IPS-15b (cell line): ENCODE measurements at regions not wholly inside any gene's neighbourhood (a gene's known extent, or its start where the extent isn't known, plus 50 kb on each side); places are given as distances from the start of the nearest gene placed in this dataset.

Source experiments
- H3K27me3 ChIP-seq: one replicate; pipeline ENCODE4 v1.6.1; 2013; ENCODE audit warnings: low read length; ENCODE audit not compliant: control insufficient read depth, insufficient read depth
- H3K36me3 ChIP-seq: one replicate; pipeline ENCODE4 v1.6.1; 2013; ENCODE audit warnings: low read length; ENCODE audit not compliant: control insufficient read depth, insufficient read depth
- H3K4me1 ChIP-seq: one replicate; pipeline ENCODE4 v1.6.1; 2013; ENCODE audit warnings: mild to moderate bottlenecking, low read length; ENCODE audit not compliant: control insufficient read depth, insufficient read depth
- H3K4me3 ChIP-seq: one replicate; pipeline ENCODE4 v1.5.1; 2013; ENCODE audit warnings: low read depth, low read length
- H3K9ac ChIP-seq: one replicate; pipeline ENCODE4 v1.6.1; 2013; ENCODE audit warnings: low read depth, mild to moderate bottlenecking, low read length
- H3K9me3 ChIP-seq: one replicate; pipeline ENCODE4 v1.6.1; 2013; ENCODE audit warnings: mild to moderate bottlenecking, low read length; ENCODE audit not compliant: control insufficient read depth, insufficient read depth

DNA sequence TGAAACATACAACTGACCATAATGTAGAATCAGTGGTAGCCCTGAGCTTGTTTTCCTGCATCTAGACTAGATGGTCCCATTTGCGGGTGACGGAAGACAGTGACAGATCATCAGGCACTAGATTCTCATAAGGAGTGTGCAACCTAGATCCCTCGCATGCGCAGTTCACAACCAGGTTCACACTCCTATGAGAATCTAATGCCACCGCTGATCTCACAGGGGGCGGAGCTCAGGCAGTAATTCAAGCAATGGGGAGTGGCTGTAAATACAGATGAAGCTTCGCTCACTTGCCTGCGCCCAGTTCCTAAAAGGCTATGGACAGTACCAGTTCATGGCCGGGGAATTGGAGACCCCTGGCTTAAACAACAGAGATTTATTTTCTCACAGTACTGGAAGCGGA, 656.3 kb downstream of the HS3ST4 start:
- Histone ChIP-seq H3K4me1 (no peaks in the 10 kb centered on the region), H3K36me3 (no peaks in the 10 kb centered on the region), H3K9me3 (no peaks in the 10 kb centered on the region), H3K4me3 (no peak overlapping the region), H3K9ac (no peak overlapping the region), H3K27me3 (no peaks in the 10 kb centered on the region)

DNA sequence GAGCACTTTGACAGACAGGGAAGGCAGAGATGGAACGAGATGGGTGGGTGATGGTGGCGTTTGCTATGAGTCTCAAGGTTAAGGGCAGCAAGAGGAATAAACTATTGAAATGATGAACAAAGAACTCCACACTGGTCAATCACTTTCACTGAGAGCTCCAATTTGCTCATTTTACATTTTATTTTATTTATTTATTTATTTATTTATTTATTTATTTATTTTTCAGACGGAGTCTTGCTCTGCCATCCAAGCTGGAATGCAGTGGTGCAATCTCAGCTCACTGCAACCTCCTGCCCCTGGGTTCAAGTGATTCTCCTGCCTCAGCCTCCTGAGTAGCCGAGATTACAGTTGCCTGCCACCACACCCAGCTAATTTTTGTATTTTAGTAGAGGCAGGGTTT, 669.1 kb downstream of the HS3ST4 start:
- no peak overlapping the region for H3K9ac ChIP-seq
- H3K4me3 ChIP-seq, result no peak overlapping the region
- no peaks in the 10 kb centered on the region for H3K9me3 ChIP-seq
- no peaks in the 10 kb centered on the region for H3K27me3 ChIP-seq
- no peaks in the 10 kb centered on the region for H3K36me3 ChIP-seq
- no peaks in the 10 kb centered on the region for H3K4me1 ChIP-seq

DNA sequence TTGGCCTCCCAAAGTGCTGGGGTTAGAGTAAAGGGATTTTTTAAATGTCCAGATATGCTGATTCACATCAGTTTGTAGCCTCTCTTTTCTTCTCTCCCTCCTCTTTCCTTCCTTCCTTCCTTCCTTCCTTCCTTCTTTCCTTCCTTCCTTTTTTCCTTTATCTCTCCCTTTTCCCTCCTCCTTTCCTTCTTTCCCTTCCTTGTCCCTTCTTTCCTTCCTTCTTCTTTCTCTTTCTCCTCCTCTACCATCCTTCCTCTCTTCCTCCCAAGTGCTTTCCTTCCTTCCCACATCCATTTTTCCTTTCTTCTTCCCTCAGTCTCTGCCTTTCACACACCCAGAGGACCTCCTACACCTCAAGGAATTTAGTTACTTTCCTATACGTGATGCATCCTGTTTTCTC, 671.8 kb downstream of the HS3ST4 start:
- Histone ChIP-seq H3K4me3 (no peak overlapping the region), H3K27me3 (no peaks in the 10 kb centered on the region), H3K4me1 (no peaks in the 10 kb centered on the region), H3K9ac (no peak overlapping the region), H3K36me3 (no peaks in the 10 kb centered on the region), H3K9me3 (no peaks in the 10 kb centered on the region)

DNA sequence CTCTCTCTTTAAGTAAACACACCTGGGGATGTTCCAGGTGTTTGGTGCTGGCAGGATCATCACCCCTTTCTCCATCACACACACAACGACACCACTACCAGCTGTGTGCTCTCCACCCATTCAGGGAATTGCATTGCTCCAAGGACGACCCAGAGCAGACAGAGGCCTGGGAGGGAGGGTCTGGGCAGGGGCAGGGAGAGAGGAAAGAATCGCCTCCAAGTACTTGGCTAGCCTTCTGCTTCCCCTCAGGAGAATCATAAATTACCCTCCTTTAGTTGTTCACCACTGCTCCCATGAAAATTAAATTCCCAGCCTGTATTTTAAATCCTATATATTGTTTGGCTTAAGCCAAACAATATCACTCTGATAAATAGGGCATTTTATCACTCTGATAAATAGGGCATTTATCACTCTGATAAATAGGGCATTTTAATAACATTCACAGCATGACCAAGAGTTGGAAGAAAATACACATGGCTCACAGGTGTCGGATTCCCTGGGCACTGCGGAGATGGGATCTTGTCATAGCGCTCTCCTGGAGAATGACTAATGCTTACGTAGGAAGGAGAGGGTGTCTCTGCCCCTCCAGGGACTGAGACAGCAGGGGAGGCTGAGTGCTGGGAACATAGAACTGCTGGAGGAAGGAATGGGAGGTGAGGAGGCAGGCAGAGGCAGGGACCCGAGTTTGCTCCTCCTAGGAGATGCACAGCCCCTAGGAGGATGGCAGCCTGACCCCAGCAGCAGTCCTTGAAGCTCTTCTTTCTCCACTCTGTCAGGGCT, 673.6 kb downstream of the HS3ST4 start:
- Histone ChIP-seq H3K4me1 (no peaks in the 10 kb centered on the region), H3K27me3 (no peaks in the 10 kb centered on the region), H3K9me3 (no peaks in the 10 kb centered on the region), H3K36me3 (no peaks in the 10 kb centered on the region), H3K9ac (no peak overlapping the region), H3K4me3 (no peak overlapping the region)

DNA sequence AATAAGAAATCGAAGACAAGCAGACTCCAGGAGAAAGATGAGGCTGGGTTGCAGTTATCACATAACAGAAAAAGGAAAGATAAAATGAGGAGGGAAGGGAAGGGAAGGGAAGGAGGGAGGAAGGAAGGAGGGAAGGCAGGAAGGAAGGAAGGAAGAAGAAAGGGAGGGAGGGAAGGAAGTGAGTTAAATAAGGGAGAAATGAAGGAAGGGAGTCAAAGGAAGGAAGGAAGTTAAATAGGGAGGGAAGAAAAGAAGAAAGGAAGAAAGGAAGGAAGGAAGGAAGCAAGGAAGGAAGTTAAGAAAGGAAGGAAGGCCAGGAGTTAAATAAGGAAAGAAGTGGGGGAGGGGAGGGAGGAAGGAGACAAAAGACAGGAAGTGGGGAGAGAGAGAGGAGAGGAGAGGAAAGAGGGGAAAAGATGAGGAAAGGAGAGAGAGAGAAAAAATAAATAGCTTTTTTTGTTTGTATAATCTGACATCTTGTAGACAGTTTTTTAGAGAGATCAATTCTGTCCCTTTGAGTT, 679.6 kb downstream of the HS3ST4 start:
- H3K9me3 ChIP-seq, result no peaks in the 10 kb centered on the region
- no peaks in the 10 kb centered on the region for H3K27me3 ChIP-seq
- no peaks in the 10 kb centered on the region for H3K4me1 ChIP-seq
- no peak overlapping the region for H3K9ac ChIP-seq
- H3K36me3 ChIP-seq, result no peaks in the 10 kb centered on the region
- H3K4me3 ChIP-seq, result no peak overlapping the region

DNA sequence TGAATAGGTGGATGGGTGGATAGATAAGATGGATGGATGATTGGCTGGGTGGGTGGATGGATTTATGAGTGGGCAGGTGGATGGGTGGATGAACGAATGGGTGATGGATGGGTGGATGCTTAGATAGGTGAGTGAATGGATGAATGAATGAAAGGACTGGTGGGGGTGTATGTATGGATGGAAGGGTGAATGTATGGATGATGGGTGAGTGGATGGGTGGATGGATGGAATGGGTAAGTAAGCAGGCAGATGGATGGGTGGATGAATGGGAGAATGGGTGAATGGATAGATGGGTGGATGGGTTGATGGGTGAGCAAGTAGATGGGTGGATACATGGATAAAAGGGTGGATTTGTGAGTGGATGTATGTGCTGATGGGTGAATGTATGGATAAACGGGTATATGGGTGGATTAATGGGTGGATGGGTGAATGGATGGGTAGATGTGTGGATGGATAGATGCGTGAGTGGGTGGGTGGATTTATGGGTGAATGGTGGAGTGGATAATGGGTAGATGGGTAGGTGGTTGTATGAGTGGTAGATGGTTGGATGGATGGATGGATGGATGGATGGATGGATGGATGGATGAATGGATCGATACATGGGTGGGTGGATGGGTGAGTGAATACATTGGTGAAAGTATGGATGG, 682.6 kb downstream of the HS3ST4 start:
- H3K36me3 ChIP-seq, result no peaks in the 10 kb centered on the region
- no peaks in the 10 kb centered on the region for H3K27me3 ChIP-seq
- H3K4me3 ChIP-seq, result no peak overlapping the region
- H3K4me1 ChIP-seq, result no peaks in the 10 kb centered on the region
- no peak overlapping the region for H3K9ac ChIP-seq
- H3K9me3 ChIP-seq, result no peaks in the 10 kb centered on the region

DNA sequence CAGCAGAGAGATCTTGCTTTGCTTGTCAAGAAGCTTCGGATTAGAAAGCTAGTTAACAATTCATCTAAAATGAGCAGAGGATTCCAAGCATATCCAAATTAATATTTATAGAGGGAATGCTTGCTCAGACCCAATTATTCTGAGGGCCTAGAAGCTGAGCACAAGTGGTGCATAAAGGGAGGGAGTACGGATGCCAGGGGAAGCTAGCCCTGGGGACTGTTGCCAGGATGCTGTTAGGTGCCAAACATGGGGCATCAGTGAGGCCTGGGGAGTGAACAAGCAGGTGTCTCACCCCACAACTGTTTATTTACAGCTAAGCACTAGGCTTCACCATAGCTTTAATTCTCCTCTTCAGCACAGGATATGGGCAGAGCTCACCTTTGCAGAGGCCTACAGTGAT, 684.1 kb upstream of the C16orf82 start:
- Histone ChIP-seq H3K9ac (no peak overlapping the region), H3K36me3 (no peaks in the 10 kb centered on the region), H3K9me3 (no peaks in the 10 kb centered on the region), H3K27me3 (no peaks in the 10 kb centered on the region), H3K4me1 (no peaks in the 10 kb centered on the region), H3K4me3 (no peak overlapping the region)

DNA sequence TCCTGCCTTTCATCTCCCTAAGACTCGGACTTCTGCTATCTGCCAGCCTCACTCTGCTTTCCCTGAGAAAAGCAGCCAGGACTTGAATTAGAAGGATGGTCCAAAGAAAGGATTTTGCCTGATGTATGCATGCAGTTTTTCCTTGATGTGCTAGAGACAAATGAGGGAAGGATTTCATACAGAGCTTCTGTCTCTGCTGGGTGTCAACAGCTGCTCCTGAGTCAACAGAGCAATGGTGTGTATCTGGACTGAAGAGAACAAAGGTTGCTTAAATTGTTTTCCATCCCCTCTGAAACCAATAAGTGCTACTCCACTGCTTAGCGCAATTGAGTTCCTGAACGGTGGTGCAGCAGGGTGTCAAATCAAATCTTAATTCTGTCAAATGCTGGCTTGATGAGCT, 680.6 kb upstream of the C16orf82 start:
- Histone ChIP-seq H3K27me3 (no peaks in the 10 kb centered on the region), H3K4me1 (no peaks in the 10 kb centered on the region), H3K36me3 (no peaks in the 10 kb centered on the region), H3K4me3 (no peak overlapping the region), H3K9ac (no peak overlapping the region), H3K9me3 (no peaks in the 10 kb centered on the region)

DNA sequence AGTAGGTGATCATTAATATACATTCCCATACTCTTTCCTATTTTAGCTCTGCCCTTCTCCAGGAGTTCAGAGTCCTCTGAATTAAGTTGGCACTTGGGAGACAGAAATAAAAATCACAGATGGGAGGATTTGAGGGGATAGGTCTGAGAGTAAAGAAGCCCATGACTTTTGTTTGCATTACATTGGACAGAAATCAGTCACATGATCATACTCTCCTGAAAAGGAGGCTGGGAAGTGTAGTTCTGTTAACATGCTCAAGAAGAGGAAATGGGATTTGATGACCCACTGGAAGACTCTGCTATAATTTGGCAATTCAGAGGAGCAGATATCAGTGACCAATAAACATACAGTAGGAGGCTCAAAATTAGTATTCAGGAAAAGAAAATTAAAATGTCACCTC, 674.9 kb upstream of the C16orf82 start:
- no peaks in the 10 kb centered on the region for H3K36me3 ChIP-seq
- H3K9ac ChIP-seq, result no peak overlapping the region
- H3K4me1 ChIP-seq, result no peaks in the 10 kb centered on the region
- no peaks in the 10 kb centered on the region for H3K9me3 ChIP-seq
- no peak overlapping the region for H3K4me3 ChIP-seq
- H3K27me3 ChIP-seq, result no peaks in the 10 kb centered on the region

DNA sequence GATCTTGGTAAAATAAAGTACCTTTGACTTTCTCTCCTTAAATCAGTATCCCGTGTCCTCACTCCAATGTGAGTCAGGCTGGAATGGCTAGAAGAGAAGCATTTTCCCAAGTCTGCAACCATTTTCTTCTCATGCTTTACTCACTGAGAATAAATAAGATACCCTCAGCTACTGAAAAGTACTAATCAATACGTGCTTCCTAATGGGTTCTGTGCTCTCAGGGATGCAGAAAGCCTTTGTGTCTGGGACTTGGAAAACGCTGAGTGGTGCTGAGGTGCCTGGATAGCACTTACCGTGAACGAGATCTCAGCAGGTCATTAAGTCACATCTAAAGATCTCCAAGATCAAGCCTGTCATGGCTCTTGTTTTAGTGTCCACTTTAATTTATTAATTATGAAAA, 672.3 kb upstream of the C16orf82 start:
- no peak overlapping the region for H3K9ac ChIP-seq
- no peaks in the 10 kb centered on the region for H3K27me3 ChIP-seq
- no peaks in the 10 kb centered on the region for H3K4me1 ChIP-seq
- H3K9me3 ChIP-seq, result no peaks in the 10 kb centered on the region
- no peaks in the 10 kb centered on the region for H3K36me3 ChIP-seq
- no peak overlapping the region for H3K4me3 ChIP-seq

DNA sequence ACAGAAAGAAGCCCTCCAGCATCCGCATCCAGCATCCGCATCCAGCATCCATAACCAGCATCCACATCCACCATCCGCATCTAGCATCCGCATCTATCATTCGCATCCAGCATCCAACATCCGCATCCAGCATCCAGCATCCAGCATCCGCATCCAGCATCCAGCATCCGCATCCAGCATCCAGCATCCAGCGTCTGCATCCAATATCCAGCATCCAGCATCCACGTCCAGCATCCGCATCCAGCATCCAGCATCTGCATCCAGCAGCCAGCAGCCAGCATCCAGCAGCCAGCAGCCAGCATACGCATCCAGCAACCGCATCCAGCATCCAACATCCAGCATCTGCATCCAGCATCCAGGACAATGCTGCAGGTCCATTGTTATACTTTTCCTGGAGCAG, 671.0 kb upstream of the C16orf82 start:
- Histone ChIP-seq H3K4me3 (no peak overlapping the region), H3K9ac (no peak overlapping the region), H3K9me3 (no peaks in the 10 kb centered on the region)

More for the DNA sequence above, 671.0 kb upstream of the C16orf82 start:
- Histone ChIP-seq H3K36me3 (no peaks in the 10 kb centered on the region), H3K4me1 (no peaks in the 10 kb centered on the region), H3K27me3 (no peaks in the 10 kb centered on the region)
